OCI-LY3 (cell line): ENCODE measurements at regions not wholly inside any gene's neighbourhood (a gene's known extent, or its start where the extent isn't known, plus 50 kb on each side); places are given as distances from the start of the nearest gene placed in this dataset.

Experiments
- CTCF ChIP-seq: fragments of 200-600, 300-600 bp; sonication (generic); IDR thresholded peaks from 2 replicates; pipeline ENCODE4 v1.5.1; 2014; ENCODE audit warnings: antibody characterized with exemption, low read length, low read depth
- EZH2phosphoT487 ChIP-seq: fragments of 200-600 bp; shearing (Covaris generic); IDR thresholded peaks from 2 replicates; pipeline ENCODE4 v1.6.1; 2018; ENCODE audit warnings: antibody characterized with exemption, mixed run types, low read depth

GRCh38 chr1:5690291-5690690, 301.9 kb downstream of the NPHP4 start:
- TF ChIP-seq CTCF: no peak
- TF ChIP-seq EZH2phosphoT487: no peak
